ENCODE measurements at regions not wholly inside any gene's neighbourhood (a gene's known extent, or its start where the extent isn't known, plus 50 kb on each side); places are given as distances from the start of the nearest gene placed in this dataset.

- peak; percentile 47 for DNase-seq
Measured at GRCh38 chr6:40823917-40824891, 214.8 kb downstream of the UNC5CL start.

- no peak for DNase-seq
Measured at GRCh38 chr6:40822619-40823018, 216.4 kb downstream of the UNC5CL start.

GRCh38 chr6:40819182-40819834 is 219.7 kb downstream of the UNC5CL start:
- DNase-seq: no peak

- DNase-seq: no peak
Measured at GRCh38 chr6:40817369-40817768, 221.7 kb downstream of the UNC5CL start.

GRCh38 chr6:40816601-40817000 is 222.4 kb downstream of the UNC5CL start:
- DNase-seq: no peak

GRCh38 chr6:40815731-40816130 is 223.3 kb downstream of the UNC5CL start:
- no peak for DNase-seq

GRCh38 chr6:40810171-40810570 is 223.0 kb upstream of the LRFN2 start:
- no peak for DNase-seq

GRCh38 chr6:40809627-40810026 is 222.5 kb upstream of the LRFN2 start:
- no peak for DNase-seq

GRCh38 chr6:40807484-40807883 is 220.3 kb upstream of the LRFN2 start:
- no peak for DNase-seq

GRCh38 chr6:40806256-40806864 is 219.2 kb upstream of the LRFN2 start:
- no peak for DNase-seq

- no peak for DNase-seq
Measured at GRCh38 chr6:40805336-40805735, 218.2 kb upstream of the LRFN2 start.

- DNase-seq: no peak
Measured at GRCh38 chr6:40804905-40805304, 217.7 kb upstream of the LRFN2 start.

GRCh38 chr6:40803897-40804702 is 216.9 kb upstream of the LRFN2 start:
- DNase-seq: no peak

- DNase-seq: no peak
Measured at GRCh38 chr6:40802481-40802880, 215.3 kb upstream of the LRFN2 start.

- no peak for DNase-seq
Measured at GRCh38 chr6:40799296-40800140, 212.4 kb upstream of the LRFN2 start.

- DNase-seq: no peak
Measured at GRCh38 chr6:40798069-40798770, 211.1 kb upstream of the LRFN2 start.

GRCh38 chr6:40796260-40797221 is 209.4 kb upstream of the LRFN2 start:
- no peak for DNase-seq

GRCh38 chr6:40794586-40794985 is 207.4 kb upstream of the LRFN2 start:
- DNase-seq: no peak

- DNase-seq: no peak
Measured at GRCh38 chr6:40792183-40792582, 205.0 kb upstream of the LRFN2 start.

GRCh38 chr6:40791004-40791403 is 203.8 kb upstream of the LRFN2 start:
- peak; percentile 7 for DNase-seq
